Astrocyte (in vitro differentiated cells and primary cell): ENCODE measurements at regions not wholly inside any gene's neighbourhood (a gene's known extent, or its start where the extent isn't known, plus 50 kb on each side); places are given as distances from the start of the nearest gene placed in this dataset.

Experiments used
- EZH2 ChIP-seq: IDR thresholded peaks from 2 replicates; pipeline ENCODE4 v1.6.1; 2012; ENCODE audit warnings: mild to moderate bottlenecking, low read length, inconsistent platforms; ENCODE audit not compliant: insufficient read depth
- TF ChIP-seq, protein P1 (sequence below): IDR thresholded peaks from 2 replicates; pipeline ENCODE4 v1.5.1; 2011; ENCODE audit warnings: low read depth, mild to moderate bottlenecking, inconsistent platforms, low read length, moderate library complexity; ENCODE audit not compliant: insufficient read depth

GRCh38 chr22:44375451-44375850 is 62.7 kb upstream of the SHISAL1 start:
- TF ChIP-seq, protein P1, sequence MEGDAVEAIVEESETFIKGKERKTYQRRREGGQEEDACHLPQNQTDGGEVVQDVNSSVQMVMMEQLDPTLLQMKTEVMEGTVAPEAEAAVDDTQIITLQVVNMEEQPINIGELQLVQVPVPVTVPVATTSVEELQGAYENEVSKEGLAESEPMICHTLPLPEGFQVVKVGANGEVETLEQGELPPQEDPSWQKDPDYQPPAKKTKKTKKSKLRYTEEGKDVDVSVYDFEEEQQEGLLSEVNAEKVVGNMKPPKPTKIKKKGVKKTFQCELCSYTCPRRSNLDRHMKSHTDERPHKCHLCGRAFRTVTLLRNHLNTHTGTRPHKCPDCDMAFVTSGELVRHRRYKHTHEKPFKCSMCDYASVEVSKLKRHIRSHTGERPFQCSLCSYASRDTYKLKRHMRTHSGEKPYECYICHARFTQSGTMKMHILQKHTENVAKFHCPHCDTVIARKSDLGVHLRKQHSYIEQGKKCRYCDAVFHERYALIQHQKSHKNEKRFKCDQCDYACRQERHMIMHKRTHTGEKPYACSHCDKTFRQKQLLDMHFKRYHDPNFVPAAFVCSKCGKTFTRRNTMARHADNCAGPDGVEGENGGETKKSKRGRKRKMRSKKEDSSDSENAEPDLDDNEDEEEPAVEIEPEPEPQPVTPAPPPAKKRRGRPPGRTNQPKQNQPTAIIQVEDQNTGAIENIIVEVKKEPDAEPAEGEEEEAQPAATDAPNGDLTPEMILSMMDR = no peak
- no peak for TF ChIP-seq EZH2
